HepG2 (cell line): ENCODE measurements at regions not wholly inside any gene's neighbourhood (a gene's known extent, or its start where the extent isn't known, plus 50 kb on each side); places are given as distances from the start of the nearest gene placed in this dataset.

Experiments
- ATAC-seq: fragments of 200-7000 bp; cut with Tn5 transposase; 3 replicates; pipeline ENCODE4 v1.9.1; 2020; ENCODE audit warnings: mild to moderate bottlenecking, moderate library complexity
- BruUV-seq: library from RNA; stranded (reverse); fragments of 400-500 nt; replicated peaks from 2 replicates; lab custom pipeline; 2021; lab: Mats Ljungman, UMichigan
- CTCF ChIA-PET: fragments of 300-600 bp; formaldehyde crosslinking; extraction: SDS; loops from one replicate; lab custom pipeline; 2021; ENCODE audit warnings: low total read pairs, inconsistent platforms, low intra/inter-chr PET ratio; lab: Yijun Ruan, JAX
- POLR2A ChIA-PET: fragments of 350-600 bp; sonication (Branson Sonifier 250); formaldehyde crosslinking; loops from one replicate; lab custom pipeline; 2020; ENCODE audit warnings: antibody characterized with exemption, inconsistent platforms; lab: Yijun Ruan, JAX
- DNase-seq: peaks from one replicate; pipeline ENCODE4 v3.0.0-alpha.2; 2015; ENCODE audit warnings: low spot score
- FAIRE-seq: peaks from 3 replicates; lab custom pipeline; 2011; peaks lifted over from hg19 to GRCh38; lab: Jason Lieb, UNC
- H2AFZ ChIP-seq: one replicate; pipeline ENCODE4 v1.6.1; 2011; ENCODE audit warnings: low read length, inconsistent platforms
- H3K27ac ChIP-seq: fragments of 300-600 bp; 3 replicates; pipeline ENCODE4 v1.8.0; 2011; ENCODE audit warnings: mixed run types, mild to moderate bottlenecking, mixed read lengths, low read length, inconsistent platforms; ENCODE audit not compliant: insufficient read depth; ENCODE audit errors: extremely low read length
- H3K27me3 ChIP-seq, 2 experiments: fragments of 200-600 bp in 1 of 2; 2 replicates in 1 of 2; 3 replicates in 1 of 2; pipeline versions ENCODE4 v1.6.0 to v1.8.0; 2011; ENCODE audit warnings: low read length in 2 of 2, mild to moderate bottlenecking in 2 of 2, moderate library complexity in 2 of 2, inconsistent platforms in 1 of 2; ENCODE audit not compliant: insufficient read depth in 2 of 2, control insufficient read depth in 1 of 2
- H3K36me3 ChIP-seq, 2 experiments: fragments of 200-600 bp in 1 of 2; replicated peaks in 1 of 2; 2 replicates in 1 of 2; 3 replicates in 1 of 2; pipeline versions ENCODE4 v1.5.1 to v1.8.0; 2011; ENCODE audit warnings: low read length in 2 of 2, inconsistent platforms in 1 of 2; ENCODE audit not compliant: insufficient read depth in 2 of 2, control insufficient read depth in 1 of 2
- H3K4me1 ChIP-seq: 2 replicates; pipeline ENCODE4 v1.5.1; 2012; ENCODE audit warnings: low read length, inconsistent platforms; ENCODE audit not compliant: insufficient read depth
- H3K4me2 ChIP-seq: 2 replicates; pipeline ENCODE4 v1.6.0; 2011; ENCODE audit warnings: low read depth, low read length, inconsistent platforms
- H3K4me3 ChIP-seq, 3 experiments: fragments of 200-600 bp in 1 of 3; sonication (generic), shearing (Covaris generic) in 1 of 3; replicated peaks in 1 of 3; 2 replicates each; pipeline ENCODE4 v1.5.1; 2011 to 2016; ENCODE audit warnings: low read length in 3 of 3, inconsistent platforms in 2 of 3, low read depth in 2 of 3, mild to moderate bottlenecking in 2 of 3, control low read depth in 1 of 3, mixed read lengths in 1 of 3; ENCODE audit not compliant: insufficient read depth in 1 of 3
- H3K79me2 ChIP-seq: one replicate; pipeline ENCODE4 v1.6.1; 2011; ENCODE audit warnings: low read length, inconsistent platforms; ENCODE audit not compliant: insufficient read depth
- H3K9ac ChIP-seq: 2 replicates; pipeline ENCODE4 v1.6.0; 2011; ENCODE audit warnings: mild to moderate bottlenecking, low read depth, low read length, inconsistent platforms; ENCODE audit not compliant: insufficient read depth
- H3K9me3 ChIP-seq: 2 replicates; pipeline ENCODE4 v1.5.1; 2012; ENCODE audit warnings: mild to moderate bottlenecking, low read length
- H4K20me1 ChIP-seq: 2 replicates; pipeline ENCODE4 v1.6.0; 2011; ENCODE audit warnings: inconsistent platforms, mild to moderate bottlenecking, low read length, moderate library complexity; ENCODE audit not compliant: insufficient read depth
- DNMT3B ChIP-seq: conservative IDR thresholded peaks from 2 replicates; pipeline ENCODE4 v1.6.1; 2016; ENCODE audit warnings: missing biosample characterization, control low read depth
- PHF5A ChIP-seq: IDR thresholded peaks from one replicate; pipeline ENCODE4 v1.6.1; 2018; ENCODE audit warnings: low read depth, missing genetic modification reagents; ENCODE audit not compliant: unreplicated experiment
- POLR2A ChIP-seq, 2 experiments: IDR thresholded peaks; 2 replicates each; pipeline ENCODE4 v1.6.1; 2011; ENCODE audit warnings: low read depth in 2 of 2, low read length in 2 of 2, mild to moderate bottlenecking in 1 of 2, moderate library complexity in 1 of 2; ENCODE audit not compliant: insufficient read depth in 1 of 2
- POLR2G ChIP-seq: fragments of 200-400 bp; formaldehyde crosslinking; IDR thresholded peaks from 2 replicates; pipeline ENCODE4 v1.6.1; 2018; ENCODE audit warnings: mild to moderate bottlenecking, low read depth, low read length, moderate library complexity
- RAD51 ChIP-seq: fragments of 450-650 bp; IDR thresholded peaks from 2 replicates; pipeline ENCODE4 v1.6.1; 2016; ENCODE audit warnings: borderline replicate concordance
- WGBS: methylation state at CpG from one replicate; pipeline ENCODE4 v1.1.6; 2017; ENCODE audit warnings: low lambda C conversion rate; 5-methylcytosine and 5-hydroxymethylcytosine counted together
- in situ Hi-C: cut with HindIII; loops from 2 replicates; pipeline ENCODE4 v1.10.0; 2017; ENCODE audit warnings: low pct_unique_long_range_greater_than_20kb; ENCODE audit not compliant: extremely low pct_ligation_motif_present
- intact Hi-C: fragments of 100-400 bp; cut with micrococcal nuclease; formaldehyde crosslinking; loops from one replicate; pipeline ENCODE4 v1.10.0; 2022; ENCODE audit not compliant: unreplicated experiment
- TF ChIP-seq, protein P1 (sequence below): sonication (generic); formaldehyde crosslinking; IDR thresholded peaks from 2 replicates; pipeline ENCODE4 v1.4.0; 2020; ENCODE audit warnings: missing genetic modification reagents, borderline replicate concordance

DNA sequence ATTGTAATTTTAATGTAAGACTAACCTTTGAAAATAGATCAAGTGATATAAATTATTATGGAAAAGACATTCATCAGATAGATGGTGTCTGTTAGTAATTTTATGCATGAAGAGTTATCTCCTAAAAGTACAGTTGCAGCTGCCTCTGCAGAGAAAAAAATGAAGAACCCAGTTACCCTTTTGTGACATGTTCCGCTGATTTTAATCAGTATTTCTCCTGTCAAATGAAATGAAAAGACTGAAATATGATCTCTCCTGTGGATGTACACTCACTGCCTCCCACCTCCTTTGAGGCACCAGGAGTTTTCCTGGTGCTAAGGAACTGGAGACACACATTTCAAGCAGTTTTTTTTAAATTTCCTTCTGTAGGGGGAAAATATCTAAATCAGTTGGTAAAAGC is 277.4 kb downstream of the KIF4B start (continued):
- no peak for TF ChIP-seq RAD51
- no peak for TF ChIP-seq PHF5A (CRISPR knock-in tag)
- TF ChIP-seq DNMT3B (CRISPR knock-in tag) = no peak

DNA sequence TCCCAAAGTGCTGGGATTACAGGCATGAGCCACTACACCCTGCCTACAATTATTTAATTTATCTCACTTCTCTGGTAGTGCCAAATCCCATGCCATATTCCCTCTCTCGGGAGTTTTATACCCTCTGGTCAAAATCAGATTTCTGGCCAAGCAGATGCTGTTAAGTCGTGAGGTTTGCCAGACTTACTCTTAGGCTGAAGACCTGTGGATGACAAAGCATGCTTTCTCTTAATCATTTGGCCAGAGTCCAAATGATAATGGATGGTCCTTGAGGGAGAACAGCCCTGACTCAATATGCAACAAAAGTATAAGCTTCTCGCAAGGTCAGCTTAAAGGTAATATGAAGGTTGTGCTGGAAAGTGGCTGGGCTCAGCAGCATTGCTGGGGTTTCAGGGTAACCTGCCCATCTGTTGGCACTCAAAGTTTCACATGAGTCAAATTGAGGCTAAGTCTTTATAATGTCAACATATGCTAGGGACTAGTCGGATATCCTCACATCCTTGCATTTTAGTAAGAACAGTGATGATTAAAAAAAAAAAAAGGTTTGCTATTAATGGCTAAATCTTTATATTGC is 280.1 kb downstream of the KIF4B start:
- H3K36me3 ChIP-seq = no peaks in the 10 kb centered on the region
- CTCF ChIA-PET = no interaction called here
- in situ Hi-C loops = no loop called here

More for the DNA sequence above, 280.1 kb downstream of the KIF4B start:
- Histone ChIP-seq H3K27ac (no peak overlapping the region), H3K79me2 (no peaks in the 10 kb centered on the region), H3K27me3 (no peaks in the 10 kb centered on the region), H3K4me2 (no peak overlapping the region), H3K4me1 (no peaks in the 10 kb centered on the region), H4K20me1 (no peaks in the 10 kb centered on the region), H3K9me3 (no peaks in the 10 kb centered on the region), H2AFZ (no peak overlapping the region), H3K9ac (no peak overlapping the region), H3K4me3 (no peak overlapping the region)
- BruUV-seq = no TSS peak
- DNase-seq (no peak), FAIRE-seq (no peak), ATAC-seq (no peak)
- TF ChIP-seq, protein P1, sequence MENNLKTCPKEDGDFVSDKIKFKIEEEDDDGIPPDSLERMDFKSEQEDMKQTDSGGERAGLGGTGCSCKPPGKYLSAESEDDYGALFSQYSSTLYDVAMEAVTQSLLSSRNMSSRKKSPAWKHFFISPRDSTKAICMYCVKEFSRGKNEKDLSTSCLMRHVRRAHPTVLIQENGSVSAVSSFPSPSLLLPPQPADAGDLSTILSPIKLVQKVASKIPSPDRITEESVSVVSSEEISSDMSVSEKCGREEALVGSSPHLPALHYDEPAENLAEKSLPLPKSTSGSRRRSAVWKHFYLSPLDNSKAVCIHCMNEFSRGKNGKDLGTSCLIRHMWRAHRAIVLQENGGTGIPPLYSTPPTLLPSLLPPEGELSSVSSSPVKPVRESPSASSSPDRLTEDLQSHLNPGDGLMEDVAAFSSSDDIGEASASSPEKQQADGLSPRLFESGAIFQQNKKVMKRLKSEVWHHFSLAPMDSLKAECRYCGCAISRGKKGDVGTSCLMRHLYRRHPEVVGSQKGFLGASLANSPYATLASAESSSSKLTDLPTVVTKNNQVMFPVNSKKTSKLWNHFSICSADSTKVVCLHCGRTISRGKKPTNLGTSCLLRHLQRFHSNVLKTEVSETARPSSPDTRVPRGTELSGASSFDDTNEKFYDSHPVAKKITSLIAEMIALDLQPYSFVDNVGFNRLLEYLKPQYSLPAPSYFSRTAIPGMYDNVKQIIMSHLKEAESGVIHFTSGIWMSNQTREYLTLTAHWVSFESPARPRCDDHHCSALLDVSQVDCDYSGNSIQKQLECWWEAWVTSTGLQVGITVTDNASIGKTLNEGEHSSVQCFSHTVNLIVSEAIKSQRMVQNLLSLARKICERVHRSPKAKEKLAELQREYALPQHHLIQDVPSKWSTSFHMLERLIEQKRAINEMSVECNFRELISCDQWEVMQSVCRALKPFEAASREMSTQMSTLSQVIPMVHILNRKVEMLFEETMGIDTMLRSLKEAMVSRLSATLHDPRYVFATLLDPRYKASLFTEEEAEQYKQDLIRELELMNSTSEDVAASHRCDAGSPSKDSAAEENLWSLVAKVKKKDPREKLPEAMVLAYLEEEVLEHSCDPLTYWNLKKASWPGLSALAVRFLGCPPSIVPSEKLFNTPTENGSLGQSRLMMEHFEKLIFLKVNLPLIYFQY (CRISPR knock-in tag) = no peak
- TF ChIP-seq POLR2A (IDR thresholded peaks at IDR 0.05; ENCODE audit: insufficient read depth in 1 of 2, low read depth in 2 of 2, low read length in 2 of 2) = no peak
- TF ChIP-seq POLR2G = no peak
- intact Hi-C loops = no loop called here
- WGBS = 16% methylated on average over 4 of the region's 4 CpGs
- POLR2A ChIA-PET = no interaction called here
